ENCODE measurements at regions not wholly inside any gene's neighbourhood (a gene's known extent, or its start where the extent isn't known, plus 50 kb on each side); places are given as distances from the start of the nearest gene placed in this dataset.
"Not testable (repeated sequence)": the region's sequence is repeated elsewhere in the genome, so short reads cannot be mapped to it uniquely, and the experiment has no call there.

DNA sequence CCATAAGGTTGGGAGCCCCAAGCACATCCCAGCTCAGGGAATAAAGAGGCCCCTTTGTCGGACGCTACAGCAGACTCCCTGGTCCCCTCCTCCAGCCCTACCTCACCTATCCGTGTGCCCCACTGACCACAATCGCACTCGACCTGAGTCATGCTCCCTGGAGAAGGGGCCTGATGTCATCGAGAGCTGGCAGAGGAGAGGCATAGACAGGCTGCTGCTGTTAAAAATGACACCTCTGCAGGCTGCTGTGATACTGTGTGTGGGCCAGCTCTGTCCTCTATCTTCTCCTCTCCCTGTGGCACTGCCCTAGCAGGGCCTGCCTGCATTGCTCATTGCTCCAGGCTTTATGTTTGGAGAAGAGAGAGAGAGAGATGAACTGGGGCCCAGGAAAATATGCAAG is 123.4 kb upstream of the SYT13 start:
- peak; percentile 26 for DNase-seq (ENCODE audit: low read depth, low spot score)

DNA sequence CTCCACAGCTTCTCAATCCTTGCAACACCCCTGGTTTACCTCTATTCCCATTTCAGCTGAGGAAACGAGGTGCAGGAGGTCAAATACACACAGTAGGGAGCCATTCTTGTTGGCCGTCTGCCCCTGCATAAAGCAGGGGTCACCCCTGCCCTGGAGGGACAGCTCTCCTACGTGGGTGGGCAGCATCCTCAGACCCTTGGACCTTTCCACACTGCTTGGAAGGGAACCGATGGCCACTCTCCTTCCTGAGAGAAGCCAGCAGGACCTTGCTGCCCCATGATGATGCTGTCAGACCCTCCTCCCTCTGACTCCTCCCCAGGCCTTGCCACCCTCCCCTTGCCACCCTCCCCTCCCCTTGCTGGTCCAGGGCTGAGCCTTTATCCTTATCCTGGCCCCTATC is 121.1 kb upstream of the SYT13 start:
- DNase-seq (ENCODE audit: low read depth, low spot score), result no peak

DNA sequence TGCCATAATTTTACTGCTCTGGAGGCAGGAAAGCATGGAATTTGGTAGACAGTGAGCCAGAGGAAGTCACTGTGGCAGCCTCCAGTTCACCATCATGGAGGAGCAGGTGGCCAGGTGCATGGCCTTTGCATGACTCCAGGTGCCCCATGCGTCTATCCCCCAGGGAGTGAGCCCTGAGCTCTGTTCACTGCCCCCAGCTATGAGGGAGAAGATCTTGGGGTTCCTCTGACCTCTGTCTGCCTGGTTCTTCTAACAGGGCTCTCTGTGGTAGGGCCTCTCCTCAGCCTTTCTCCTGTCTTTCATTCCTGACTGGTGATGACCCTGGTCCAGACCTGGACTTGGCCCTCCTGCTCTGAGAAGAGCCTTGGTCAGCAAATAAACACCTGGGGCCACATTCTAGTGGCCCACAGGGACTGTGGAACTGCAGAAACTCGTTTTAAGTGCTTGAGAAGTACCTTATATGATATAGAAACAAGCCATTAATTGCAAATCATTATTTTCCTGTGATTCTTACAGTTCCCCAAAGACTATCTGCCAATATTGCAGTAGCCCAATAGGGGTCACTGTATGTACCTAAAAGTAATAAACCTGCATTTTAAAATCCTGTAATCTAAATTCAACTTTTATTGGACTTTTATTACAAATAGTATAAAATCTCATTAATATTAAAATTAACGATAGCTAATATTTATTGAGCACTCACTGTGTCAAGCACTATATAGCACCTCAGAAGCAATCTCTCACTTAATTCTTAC is 120.0 kb upstream of the SYT13 start:
- DNase-seq (ENCODE audit: low read depth, low spot score), result peak; percentile 22

DNA sequence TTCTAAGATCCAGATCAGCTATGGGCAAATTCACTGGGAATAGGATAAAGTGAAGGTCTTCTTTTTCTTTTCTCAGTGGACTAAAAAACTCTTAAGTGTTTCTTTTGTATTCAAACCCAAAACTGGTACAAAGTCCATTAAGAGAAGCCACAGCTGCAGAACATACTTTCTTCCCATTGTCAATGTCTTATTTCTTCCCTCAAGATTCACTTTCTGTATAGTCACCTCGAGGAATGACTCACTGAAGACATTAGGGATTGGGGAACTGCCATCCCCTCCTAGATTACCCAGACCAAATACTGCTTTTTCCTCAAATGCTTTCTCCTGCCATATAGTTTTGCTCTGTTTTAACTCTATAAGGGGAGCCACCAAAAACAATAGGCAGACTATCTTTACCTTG is 117.4 kb upstream of the SYT13 start:
- DNase-seq (ENCODE audit: low read depth, low spot score), result not testable (repeated sequence)

- no peak for DNase-seq (ENCODE audit: low read depth, low spot score)
Measured at GRCh38 chr11:45402049-45402630, 116.0 kb upstream of the SYT13 start.

GRCh38 chr11:45400591-45400990 is 114.5 kb upstream of the SYT13 start:
- peak; percentile 78 for DNase-seq (ENCODE audit: low read depth, low spot score)

- DNase-seq (ENCODE audit: low read depth, low spot score), result no peak
Measured at GRCh38 chr11:45399166-45399565, 113.0 kb upstream of the SYT13 start.

GRCh38 chr11:45398325-45398724 is 112.2 kb upstream of the SYT13 start:
- no peak for DNase-seq (ENCODE audit: low read depth, low spot score)

DNA sequence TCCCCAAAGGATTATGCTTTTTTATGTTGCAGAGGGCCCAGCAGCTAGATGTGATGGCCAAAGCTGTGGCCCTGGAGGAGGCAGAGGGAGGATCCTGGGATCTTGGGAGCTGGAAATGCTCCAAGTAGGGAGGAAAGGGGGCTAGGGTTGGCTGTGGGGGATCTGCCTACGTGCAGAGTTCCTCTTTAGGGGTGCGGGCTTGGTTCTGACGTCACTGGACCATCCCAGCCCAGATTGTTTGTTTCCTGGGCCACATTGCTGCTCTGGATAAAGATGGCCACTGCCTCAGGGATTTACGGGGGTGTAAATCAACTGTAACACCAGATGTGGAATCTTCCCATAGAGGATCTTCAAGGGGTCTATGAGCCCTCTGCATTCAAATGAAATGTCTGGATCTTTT is 110.3 kb upstream of the SYT13 start:
- DNase-seq (ENCODE audit: low read depth, low spot score), result no peak

GRCh38 chr11:45395947-45396346 is 109.8 kb upstream of the SYT13 start:
- DNase-seq (ENCODE audit: low read depth, low spot score), result no peak

- DNase-seq (ENCODE audit: low read depth, low spot score), result no peak
Measured at GRCh38 chr11:45395421-45395820, 109.3 kb upstream of the SYT13 start.

DNA sequence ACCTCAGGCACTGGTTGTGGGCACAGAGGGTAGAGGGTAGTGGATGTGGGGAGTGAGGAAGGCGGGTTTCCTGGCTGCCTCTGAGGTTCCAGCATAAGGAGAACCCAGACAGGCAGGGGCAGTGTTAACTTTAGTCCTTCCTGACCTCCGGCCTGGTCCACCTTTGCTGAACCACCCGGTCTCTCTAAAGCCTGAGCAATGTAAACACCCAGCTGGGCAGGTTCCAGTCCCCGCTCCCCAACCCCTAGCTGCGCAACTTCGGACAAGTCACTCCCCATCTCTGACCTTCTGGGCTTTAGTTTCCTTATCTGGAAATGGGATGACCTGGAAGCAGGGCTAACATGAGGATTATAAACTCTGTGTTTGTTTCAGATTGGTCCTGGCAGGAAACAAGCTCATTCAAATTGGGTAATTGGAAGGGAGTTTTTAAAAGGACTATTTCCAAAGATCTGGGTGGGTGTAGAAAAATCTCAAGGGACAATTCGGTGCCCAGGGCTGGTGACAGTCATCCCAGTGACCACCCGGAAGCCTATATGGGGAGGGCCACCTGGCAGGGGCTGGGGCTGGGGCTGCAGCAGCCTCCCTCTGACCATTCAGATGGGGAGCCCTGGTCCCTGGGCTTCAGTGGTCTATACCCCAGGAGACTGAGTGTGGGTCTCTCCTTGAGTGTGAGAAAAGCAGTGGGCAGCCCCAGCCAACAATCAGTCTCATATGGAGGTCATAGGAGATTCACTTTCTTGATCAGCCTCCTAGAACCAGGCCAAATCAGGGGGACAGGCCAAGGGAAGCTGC is 108.3 kb upstream of the SYT13 start:
- DNase-seq (ENCODE audit: low read depth, low spot score), result no peak

DNA sequence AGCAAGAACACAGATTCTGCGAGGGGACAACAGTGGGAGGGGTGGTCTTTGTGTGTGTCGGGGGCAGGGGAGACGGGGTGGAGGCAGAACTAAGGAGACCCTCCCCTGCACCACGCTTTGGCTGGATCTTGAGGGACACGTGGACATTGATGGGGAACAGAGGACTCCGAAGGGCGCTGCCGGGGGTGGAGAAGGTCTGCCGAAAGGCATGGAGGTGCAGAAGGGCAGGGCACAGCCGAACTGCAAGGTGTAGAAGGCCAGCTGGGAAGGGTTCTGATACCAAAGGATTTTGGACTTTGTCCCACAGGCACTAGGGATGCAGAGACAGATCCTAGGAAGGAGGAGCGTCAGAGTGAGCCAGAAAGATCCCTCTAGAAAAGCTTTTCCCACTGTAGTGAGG is 107.7 kb upstream of the SYT13 start:
- DNase-seq (ENCODE audit: low read depth, low spot score), result no peak

GRCh38 chr11:45393334-45393733 is 107.2 kb upstream of the SYT13 start:
- DNase-seq (ENCODE audit: low read depth, low spot score), result no peak

DNA sequence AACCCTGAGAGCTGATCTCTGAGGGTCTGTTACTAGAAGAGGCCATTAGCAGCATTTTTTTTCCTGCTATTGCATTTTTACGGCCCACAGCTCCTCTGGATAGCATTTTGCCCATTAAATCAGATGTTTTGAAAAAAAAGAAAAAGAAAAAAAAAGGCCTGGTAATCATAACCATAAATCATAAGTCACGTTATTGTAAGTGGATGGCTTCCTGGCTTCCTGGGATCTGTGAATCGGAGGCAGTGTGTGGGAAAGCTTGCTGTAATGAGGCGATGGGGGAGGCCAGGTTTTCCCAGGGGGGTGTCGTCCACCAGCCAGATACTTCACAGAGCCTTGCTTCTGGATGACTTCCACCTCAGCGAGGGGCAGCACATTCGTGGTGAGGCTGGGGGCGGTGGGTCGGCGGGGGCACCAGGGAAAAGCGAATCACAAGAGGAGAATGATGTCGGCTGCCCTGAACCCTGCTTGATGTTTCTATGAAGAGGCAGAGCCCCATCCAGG is 106.5 kb upstream of the SYT13 start:
- no peak for DNase-seq (ENCODE audit: low read depth, low spot score)

- no peak for DNase-seq (ENCODE audit: low read depth, low spot score)
Measured at GRCh38 chr11:45392154-45392553, 106.0 kb upstream of the SYT13 start.

GRCh38 chr11:45391168-45391850 is 105.2 kb upstream of the SYT13 start:
- no peak for DNase-seq (ENCODE audit: low read depth, low spot score)

DNA sequence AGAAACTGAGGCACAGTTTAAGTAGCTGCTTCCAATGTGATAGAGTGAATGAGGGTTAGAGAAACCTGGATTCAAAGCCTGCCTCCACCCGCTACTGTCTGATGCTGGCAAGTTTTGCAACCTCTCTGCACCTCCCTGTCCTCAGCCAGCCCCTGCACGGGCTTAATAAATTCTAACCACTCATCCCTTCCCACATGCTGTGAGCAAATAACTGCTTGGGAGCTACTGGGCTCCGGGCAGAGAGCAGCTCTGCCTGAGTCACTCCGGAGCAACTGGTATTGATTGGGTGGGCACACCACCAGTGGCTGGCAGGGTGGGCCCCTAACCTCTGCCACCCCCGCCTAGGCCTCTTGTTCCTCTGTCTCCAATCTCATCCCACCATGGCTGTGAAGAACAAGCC is 104.3 kb upstream of the SYT13 start:
- DNase-seq (ENCODE audit: low read depth, low spot score), result peak; percentile 49

GRCh38 chr11:45388472-45388871 is 102.3 kb upstream of the SYT13 start:
- peak; percentile 25 for DNase-seq (ENCODE audit: low read depth, low spot score)

DNA sequence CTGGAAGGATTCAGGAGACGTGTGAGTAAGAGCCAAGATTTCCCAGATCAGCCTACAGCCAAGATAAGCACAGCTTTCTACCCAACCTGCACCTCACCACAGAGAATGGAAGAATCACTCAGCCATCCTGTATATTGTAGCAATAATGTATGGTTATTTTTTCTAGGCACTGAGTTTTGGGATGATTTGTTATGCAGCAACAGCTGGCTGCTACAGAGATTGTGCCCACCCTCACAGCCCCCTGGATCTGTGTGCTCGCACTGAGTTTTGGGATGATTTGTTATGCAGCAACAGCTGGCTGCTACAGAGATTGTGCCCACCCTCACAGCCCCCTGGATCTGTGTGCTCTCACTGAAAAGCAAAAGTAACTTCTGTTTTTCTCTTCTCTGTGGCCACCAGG is 101.7 kb upstream of the SYT13 start:
- DNase-seq (ENCODE audit: low read depth, low spot score), result not testable (repeated sequence)

GRCh38 chr11:45386972-45387371 is 100.8 kb upstream of the SYT13 start:
- no peak for DNase-seq (ENCODE audit: low read depth, low spot score)

DNA sequence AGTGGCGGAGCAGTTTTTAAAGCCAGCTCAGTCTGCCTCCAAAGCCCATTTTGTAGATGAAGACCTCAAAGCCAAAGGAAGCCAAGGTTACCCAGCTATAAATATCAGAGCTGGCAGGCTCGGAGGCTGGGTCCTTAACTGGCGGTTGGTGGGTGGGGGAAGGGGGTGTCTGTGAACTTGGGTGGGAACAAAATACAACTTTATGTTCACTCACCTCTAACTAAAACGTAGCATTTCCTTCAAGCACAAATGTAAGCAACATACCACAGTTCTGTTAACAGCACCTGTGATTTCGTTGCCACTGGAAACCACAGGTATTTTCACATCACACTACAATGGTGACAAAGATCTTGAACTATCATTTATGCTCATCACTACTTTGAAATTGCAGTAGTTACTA is 99.7 kb upstream of the SYT13 start:
- DNase-seq (ENCODE audit: low read depth, low spot score), result no peak

Data from astrocyte of the hippocampus (primary cell).